H1 (cell line): ENCODE measurements at regions not wholly inside any gene's neighbourhood (a gene's known extent, or its start where the extent isn't known, plus 50 kb on each side); places are given as distances from the start of the nearest gene placed in this dataset.

Experiments
- CTCF ChIA-PET: fragments of 300-600 bp; sonication (Branson Sonifier 250); formaldehyde crosslinking; loops from one replicate; lab custom pipeline; 2021; ENCODE audit not compliant: partially characterized antibody; lab: Charles Lee
- POLR2A ChIA-PET: fragments of 300-600 bp; sonication (Branson Sonifier 250); formaldehyde crosslinking; loops from one replicate; lab custom pipeline; 2021; ENCODE audit warnings: inconsistent platforms; ENCODE audit not compliant: partially characterized antibody; lab: Charles Lee
- DNase-seq, 2 experiments: peaks; one replicate each; pipeline versions ENCODE4 v3.0.0 to v3.0.0-alpha.2; 2010 to 2022; ENCODE audit warnings: low spot score in 2 of 2, low read depth in 1 of 2, mixed read lengths in 1 of 2
- FAIRE-seq: peaks from 2 replicates; lab custom pipeline; 2011; peaks lifted over from hg19 to GRCh38; lab: Jason Lieb, UNC
- H2AFZ ChIP-seq: 2 replicates; pipeline ENCODE4 v1.8.1; 2012; ENCODE audit warnings: low read length, inconsistent platforms
- H2AK5ac ChIP-seq: 2 replicates; pipeline ENCODE4 v1.6.1; 2013; ENCODE audit warnings: low read depth, low read length
- H2BK120ac ChIP-seq: replicated peaks from 2 replicates; pipeline ENCODE3; 2013; ENCODE audit warnings: low read depth, low read length, inconsistent platforms
- H2BK12ac ChIP-seq: 2 replicates; pipeline ENCODE4 v1.6.1; 2013; ENCODE audit warnings: low read depth, low read length
- H2BK15ac ChIP-seq: 2 replicates; pipeline ENCODE4 v1.6.1; 2013; ENCODE audit warnings: low read length
- H2BK20ac ChIP-seq: 2 replicates; pipeline ENCODE4 v1.6.1; 2013; ENCODE audit warnings: low read length
- H2BK5ac ChIP-seq: 2 replicates; pipeline ENCODE4 v1.6.1; 2013; ENCODE audit warnings: low read depth, low read length
- H3K14ac ChIP-seq: 2 replicates; pipeline ENCODE4 v1.6.1; 2013; ENCODE audit warnings: inconsistent platforms; ENCODE audit not compliant: insufficient read length
- H3K18ac ChIP-seq: 2 replicates; pipeline ENCODE4 v1.6.1; 2013; ENCODE audit warnings: low read length; ENCODE audit errors: extremely low read depth
- H3K23ac ChIP-seq: 2 replicates; pipeline ENCODE4 v1.6.1; 2013; ENCODE audit warnings: inconsistent platforms; ENCODE audit not compliant: insufficient read length
- H3K23me2 ChIP-seq: 2 replicates; pipeline ENCODE4 v1.6.1; 2013; ENCODE audit warnings: low read depth, low read length
- H3K27ac ChIP-seq: 2 replicates; pipeline ENCODE4 v1.6.1; 2011; ENCODE audit warnings: low read depth, low read length, inconsistent platforms
- H3K27me3 ChIP-seq, 4 experiments: replicated peaks in 1 of 4; 1 replicate in 1 of 4; 2 replicates in 3 of 4; pipeline versions ENCODE4 v1.6.1 to v1.8.1; 2011 to 2013; ENCODE audit warnings: low read length in 3 of 4, mild to moderate bottlenecking in 3 of 4, inconsistent platforms in 2 of 4, mixed read lengths in 2 of 4, moderate library complexity in 1 of 4; ENCODE audit not compliant: control insufficient read depth in 3 of 4, insufficient read depth in 3 of 4; ENCODE audit errors: extremely low read depth in 1 of 4
- H3K36me3 ChIP-seq, 4 experiments: 2 replicates each; pipeline versions ENCODE4 v1.6.1 to v1.8.1; 2011 to 2013; ENCODE audit warnings: mild to moderate bottlenecking in 4 of 4, low read length in 3 of 4, moderate library complexity in 2 of 4, control low read depth in 1 of 4, inconsistent platforms in 1 of 4; ENCODE audit not compliant: insufficient read depth in 4 of 4, control insufficient read depth in 2 of 4
- H3K4ac ChIP-seq: replicated peaks from 2 replicates; pipeline ENCODE3; 2013; ENCODE audit warnings: low read length, low read depth, mixed read lengths, inconsistent platforms; ENCODE audit not compliant: insufficient read length
- H3K4me1 ChIP-seq, 4 experiments: replicated peaks in 1 of 4; 1 replicate in 1 of 4; 2 replicates in 3 of 4; pipeline versions ENCODE4 v1.6.1 to v1.8.1; 2011 to 2013; ENCODE audit warnings: low read length in 3 of 4, inconsistent platforms in 2 of 4, mixed read lengths in 1 of 4; ENCODE audit not compliant: insufficient read depth in 4 of 4, control insufficient read depth in 3 of 4
- H3K4me2 ChIP-seq, 2 experiments: 2 replicates each; pipeline versions ENCODE4 v1.6.1 to v1.8.1; 2011 to 2013; ENCODE audit warnings: low read depth in 2 of 2, low read length in 2 of 2, control low read depth in 1 of 2, inconsistent platforms in 1 of 2, mild to moderate bottlenecking in 1 of 2; ENCODE audit not compliant: insufficient read depth in 1 of 2
- H3K4me3 ChIP-seq, 4 experiments: fragments of 200-600, 300-600 bp in 1 of 4; sonication (generic), shearing (Covaris generic), sonication (Bioruptor Twin) in 1 of 4; 2 replicates each; pipeline versions ENCODE4 v1.5.1 to v1.8.1; 2011 to 2016; ENCODE audit warnings: low read length in 4 of 4, low read depth in 3 of 4, control low read depth in 2 of 4, inconsistent platforms in 2 of 4, mild to moderate bottlenecking in 2 of 4, mixed read lengths in 1 of 4, moderate library complexity in 1 of 4; ENCODE audit not compliant: insufficient read depth in 2 of 4; ENCODE audit errors: extremely low read depth in 1 of 4
- H3K56ac ChIP-seq: replicated peaks from 2 replicates; pipeline ENCODE3; 2013; ENCODE audit warnings: low read depth, mild to moderate bottlenecking, mixed read lengths, low read length, inconsistent platforms; ENCODE audit not compliant: insufficient read length
- H3K79me1 ChIP-seq: 2 replicates; pipeline ENCODE4 v1.6.1; 2013; ENCODE audit warnings: low read depth, low read length, control low read depth
- H3K79me2 ChIP-seq, 2 experiments: 2 replicates each; pipeline versions ENCODE4 v1.6.1 to v1.8.1; 2012 to 2013; ENCODE audit warnings: low read length in 2 of 2, mild to moderate bottlenecking in 2 of 2, inconsistent platforms in 1 of 2; ENCODE audit not compliant: insufficient read depth in 2 of 2, control insufficient read depth in 1 of 2
- H3K9ac ChIP-seq, 4 experiments: replicated peaks in 1 of 4; 1 replicate in 1 of 4; 2 replicates in 3 of 4; pipeline versions ENCODE4 v1.6.1 to v1.8.1; 2011 to 2013; ENCODE audit warnings: low read depth in 3 of 4, low read length in 3 of 4, control low read depth in 2 of 4, mild to moderate bottlenecking in 2 of 4, moderate library complexity in 2 of 4, inconsistent platforms in 1 of 4; ENCODE audit errors: extremely low read depth in 1 of 4
- H3K9me3 ChIP-seq, 2 experiments: 2 replicates each; pipeline versions ENCODE4 v1.6.1 to v1.8.1; 2012 to 2013; ENCODE audit warnings: mild to moderate bottlenecking in 2 of 2, moderate library complexity in 2 of 2, control low read depth in 1 of 2, inconsistent platforms in 1 of 2, low read depth in 1 of 2, low read length in 1 of 2, mixed read lengths in 1 of 2; ENCODE audit not compliant: insufficient read depth in 2 of 2
- H4K20me1 ChIP-seq, 2 experiments: replicated peaks in 1 of 2; 2 replicates each; pipeline versions ENCODE3 to v1.8.1; 2011 to 2013; ENCODE audit warnings: inconsistent platforms in 2 of 2, low read length in 2 of 2, mild to moderate bottlenecking in 1 of 2; ENCODE audit not compliant: insufficient read depth in 2 of 2, control insufficient read depth in 1 of 2
- H4K5ac ChIP-seq: 2 replicates; pipeline ENCODE4 v1.6.1; 2013; ENCODE audit warnings: low read length, low read depth, mixed read lengths, inconsistent platforms; ENCODE audit not compliant: insufficient read length
- H4K8ac ChIP-seq: 2 replicates; pipeline ENCODE4 v1.8.0; 2013; ENCODE audit warnings: mild to moderate bottlenecking, moderate library complexity, low read length, inconsistent platforms; ENCODE audit not compliant: insufficient read depth; ENCODE audit errors: extremely low read depth
- H4K91ac ChIP-seq: replicated peaks from 2 replicates; pipeline ENCODE3; 2013; ENCODE audit warnings: low read length, mixed read lengths, inconsistent platforms; ENCODE audit not compliant: insufficient read length
- BACH1 ChIP-seq: IDR thresholded peaks from 2 replicates; pipeline ENCODE4 v1.6.1; 2012; ENCODE audit warnings: low read length, improper control_type of control experiment
- CBX5 ChIP-seq: fragments of 300-800, 300-1000 bp; sonication (generic); IDR thresholded peaks from 2 replicates; pipeline ENCODE4 v1.7.1; 2016; ENCODE audit warnings: antibody characterized with exemption, low read length, low read depth
- RNF2 ChIP-seq: fragments of 200-900, 300-1000 bp; sonication (generic); IDR thresholded peaks from 2 replicates; pipeline ENCODE4 v1.7.1; 2016; ENCODE audit warnings: borderline replicate concordance, low read depth, mild to moderate bottlenecking, antibody characterized with exemption, low read length; ENCODE audit not compliant: poor library complexity, severe bottlenecking; ENCODE audit errors: missing control alignments
- SAP30 ChIP-seq: fragments of 300-600 bp; sonication (generic); IDR thresholded peaks from 2 replicates; pipeline ENCODE4 v1.7.1; 2012; ENCODE audit warnings: low read length, moderate library complexity, mild to moderate bottlenecking, inconsistent platforms; ENCODE audit not compliant: insufficient read depth, insufficient replicate concordance
- SIN3A ChIP-seq, 2 experiments: IDR thresholded peaks in 1 of 2; conservative IDR thresholded peaks in 1 of 2; 2 replicates each; pipeline ENCODE4 v1.6.1; 2011 to 2012; ENCODE audit warnings: low read length in 2 of 2, improper control_type of control experiment in 1 of 2, low read depth in 1 of 2, mild to moderate bottlenecking in 1 of 2
- SIRT6 ChIP-seq: IDR thresholded peaks from one replicate; pipeline ENCODE4 v1.7.1; 2012; ENCODE audit warnings: low read length, inconsistent platforms
- SUZ12 ChIP-seq: fragments of 200-600 bp; sonication (generic); IDR thresholded peaks from 2 replicates; pipeline ENCODE4 v1.6.1; 2012; ENCODE audit warnings: mild to moderate bottlenecking, inconsistent platforms, low read length, moderate library complexity, mixed read lengths
- WGBS, 2 experiments: shearing (Covaris generic) in 1 of 2; methylation state at CpG; one replicate each; pipeline versions ENCODE4 v1.1.6 to v1.1.7; 2013 to 2015; ENCODE audit warnings: low lambda C conversion rate in 2 of 2, mixed read lengths in 2 of 2, inconsistent platforms in 1 of 2, low coverage in 1 of 2, missing lambda C conversion rate in 1 of 2; ENCODE audit not compliant: insufficient replicate concordance in 2 of 2, insufficient coverage in 1 of 2, insufficient read length in 1 of 2; ENCODE audit errors: extremely low coverage in 1 of 2, missing lambda C conversion rate in 1 of 2; 5-methylcytosine and 5-hydroxymethylcytosine counted together
- TF ChIP-seq, protein P1 (sequence below), 3 experiments: IDR thresholded peaks; 1 replicate in 2 of 3; 2 replicates in 1 of 3; pipeline versions ENCODE4 v1.5.1 to v1.6.1; 2011; ENCODE audit warnings: low read length in 3 of 3, mild to moderate bottlenecking in 3 of 3, inconsistent platforms in 2 of 3, low read depth in 1 of 3, moderate library complexity in 1 of 3; ENCODE audit not compliant: insufficient read depth in 1 of 3; ENCODE audit errors: control extremely low read depth in 1 of 3

DNA sequence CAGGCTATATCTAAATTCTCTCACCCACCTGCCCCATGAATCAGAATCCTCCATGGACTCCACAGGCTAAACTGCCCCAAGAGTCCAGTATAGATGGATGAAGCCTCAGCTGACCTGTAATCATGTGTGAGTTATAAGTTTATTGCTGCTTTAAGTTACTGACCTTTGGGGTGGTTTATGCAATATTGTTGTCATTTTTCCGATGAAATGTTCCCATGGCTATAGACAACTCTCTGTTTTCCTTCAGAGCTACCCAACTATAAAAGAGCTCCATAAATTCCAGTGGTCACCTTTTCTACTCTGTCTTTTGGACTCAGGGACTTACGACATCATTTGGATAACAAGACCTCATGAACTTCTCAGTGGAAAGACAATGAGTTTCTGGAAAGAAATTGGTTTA is 212.1 kb downstream of the BMP2 start:
- Histone ChIP-seq H2BK5ac (no peak overlapping the region), H4K20me1 (no peaks in the 10 kb centered on the region), H2AK5ac (no peak overlapping the region), H3K4me2 (no peak overlapping the region), H4K91ac (no peak overlapping the region), H3K27ac (no peak overlapping the region), H3K18ac (no peak overlapping the region), H3K56ac (no peak overlapping the region), H3K4me3 (no peak overlapping the region), H3K9me3 (no peaks in the 10 kb centered on the region), H3K23ac (no peak overlapping the region), H2BK15ac (no peak overlapping the region), H2BK20ac (no peak overlapping the region), H3K4ac (no peak overlapping the region), H4K8ac (no peak overlapping the region), H2BK12ac (no peak overlapping the region), H3K79me2 (no peaks in the 10 kb centered on the region), H3K23me2 (no peaks in the 10 kb centered on the region), H3K14ac (no peak overlapping the region), H2AFZ (no peak overlapping the region), H4K5ac (no peak overlapping the region), H3K36me3 (no peaks in the 10 kb centered on the region), H3K4me1 (no peaks in the 10 kb centered on the region), H2BK120ac (no peak overlapping the region), H3K9ac (no peak overlapping the region), H3K79me1 (no peaks in the 10 kb centered on the region), H3K27me3 (no peaks in the 10 kb centered on the region)
- FAIRE-seq, result no peak
- POLR2A ChIA-PET, result no interaction called here
- no peak for TF ChIP-seq SIN3A (conservative IDR thresholded peaks at IDR 0.05 in 1 of 2, IDR thresholded peaks at IDR 0.05 in 1 of 2; ENCODE audit: low read depth in 1 of 2, low read length in 2 of 2)
- no peak for TF ChIP-seq BACH1
- no peak for TF ChIP-seq SIRT6
- TF ChIP-seq RNF2, result no peak
- TF ChIP-seq, protein P1, sequence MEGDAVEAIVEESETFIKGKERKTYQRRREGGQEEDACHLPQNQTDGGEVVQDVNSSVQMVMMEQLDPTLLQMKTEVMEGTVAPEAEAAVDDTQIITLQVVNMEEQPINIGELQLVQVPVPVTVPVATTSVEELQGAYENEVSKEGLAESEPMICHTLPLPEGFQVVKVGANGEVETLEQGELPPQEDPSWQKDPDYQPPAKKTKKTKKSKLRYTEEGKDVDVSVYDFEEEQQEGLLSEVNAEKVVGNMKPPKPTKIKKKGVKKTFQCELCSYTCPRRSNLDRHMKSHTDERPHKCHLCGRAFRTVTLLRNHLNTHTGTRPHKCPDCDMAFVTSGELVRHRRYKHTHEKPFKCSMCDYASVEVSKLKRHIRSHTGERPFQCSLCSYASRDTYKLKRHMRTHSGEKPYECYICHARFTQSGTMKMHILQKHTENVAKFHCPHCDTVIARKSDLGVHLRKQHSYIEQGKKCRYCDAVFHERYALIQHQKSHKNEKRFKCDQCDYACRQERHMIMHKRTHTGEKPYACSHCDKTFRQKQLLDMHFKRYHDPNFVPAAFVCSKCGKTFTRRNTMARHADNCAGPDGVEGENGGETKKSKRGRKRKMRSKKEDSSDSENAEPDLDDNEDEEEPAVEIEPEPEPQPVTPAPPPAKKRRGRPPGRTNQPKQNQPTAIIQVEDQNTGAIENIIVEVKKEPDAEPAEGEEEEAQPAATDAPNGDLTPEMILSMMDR (IDR thresholded peaks at IDR 0.05; ENCODE audit: control extremely low read depth in 1 of 3, insufficient read depth in 1 of 3, low read depth in 1 of 3, low read length in 3 of 3), result no peak
- TF ChIP-seq CBX5, result no peak
- TF ChIP-seq SUZ12, result no peak
- TF ChIP-seq SAP30, result no peak
- CTCF ChIA-PET, result interaction anchor here (1.0 kb wide), 1 partner anchor 292 kb away, joined by 3 read pairs; no protein-coding TSS in a partner anchor
- DNase-seq, result no peak
- 96% methylated on average over 2 of the region's 2 CpGs; no CpG with 5 or more reads in 1 of the 2 experiments for WGBS, 2 experiments
